T-helper 2 cell treated with Interferon-gamma antibody and Interleukin-4, amounts not matched to agents 5 μg/mL and 100 μg/mL, for 36 hours (primary cell): ENCODE measurements at regions not wholly inside any gene's neighbourhood (a gene's known extent, or its start where the extent isn't known, plus 50 kb on each side); places are given as distances from the start of the nearest gene placed in this dataset.

Experiments used
- DNase-seq: peaks from one replicate; pipeline ENCODE4 v3.0.0; 2021; ENCODE audit warnings: low spot score
- H3K27ac Mint-ChIP-seq: one replicate; pipeline ENCODE4 v1.8.0; 2021; ENCODE audit warnings: mild to moderate bottlenecking, mixed read lengths
- H3K27me3 Mint-ChIP-seq: one replicate; pipeline ENCODE4 v1.8.0; 2021; ENCODE audit warnings: low read depth, mixed read lengths
- H3K36me3 Mint-ChIP-seq: one replicate; pipeline ENCODE4 v1.8.0; 2021; ENCODE audit warnings: low read depth, mixed read lengths
- H3K4me1 Mint-ChIP-seq: one replicate; pipeline ENCODE4 v1.8.0; 2021; ENCODE audit warnings: low read depth, mixed read lengths
- H3K4me3 Mint-ChIP-seq: one replicate; pipeline ENCODE4 v1.8.0; 2022; ENCODE audit warnings: mild to moderate bottlenecking, moderate library complexity, mixed read lengths
- H3K9me3 Mint-ChIP-seq: one replicate; pipeline ENCODE4 v1.8.0; 2021; ENCODE audit warnings: mixed read lengths

GRCh38 chr2:128422571-128422970 is 103.9 kb upstream of the HS6ST1 start:
- Mint-ChIP-seq H3K27ac (no peak overlapping the region), H3K27me3 (peaks cover 19% of the 10 kb centered on the region), H3K36me3 (no peaks in the 10 kb centered on the region), H3K9me3 (no peaks in the 10 kb centered on the region), H3K4me1 (no peaks in the 10 kb centered on the region), H3K4me3 (no peak overlapping the region)
- DNase-seq: no peak

- Mint-ChIP-seq H3K9me3 (peaks cover 3% of the 10 kb centered on the region), H3K4me3 (no peak overlapping the region), H3K27me3 (peaks cover 23% of the 10 kb centered on the region), H3K36me3 (peaks cover 2% of the 10 kb centered on the region), H3K27ac (no peak overlapping the region), H3K4me1 (peaks cover 4% of the 10 kb centered on the region)
- no peak for DNase-seq
Measured at GRCh38 chr2:128423788-128424165, 105.1 kb upstream of the HS6ST1 start.

GRCh38 chr2:128424406-128425171 is 105.9 kb upstream of the HS6ST1 start:
- Mint-ChIP-seq H3K4me3 (no peak overlapping the region), H3K27me3 (peaks cover 31% of the 10 kb centered on the region), H3K27ac (no peak overlapping the region), H3K9me3 (peaks cover 11% of the 10 kb centered on the region), H3K4me1 (peaks cover 8% of the 10 kb centered on the region), H3K36me3 (peaks cover 2% of the 10 kb centered on the region)
- no peak for DNase-seq

GRCh38 chr2:128425216-128425615 is 106.5 kb upstream of the HS6ST1 start:
- Mint-ChIP-seq H3K9me3 (peaks cover 18% of the 10 kb centered on the region), H3K4me3 (no peak overlapping the region), H3K4me1 (peaks cover 8% of the 10 kb centered on the region), H3K27me3 (peaks cover 37% of the 10 kb centered on the region), H3K36me3 (peaks cover 5% of the 10 kb centered on the region), H3K27ac (no peak overlapping the region)
- no peak for DNase-seq

GRCh38 chr2:128425731-128426620 is 107.3 kb upstream of the HS6ST1 start:
- no peak for DNase-seq
- Mint-ChIP-seq H3K36me3 (peaks cover 5% of the 10 kb centered on the region), H3K27me3 (peaks cover 43% of the 10 kb centered on the region), H3K4me3 (no peak overlapping the region), H3K27ac (no peak overlapping the region), H3K9me3 (peaks cover 22% of the 10 kb centered on the region), H3K4me1 (peaks cover 8% of the 10 kb centered on the region)

GRCh38 chr2:128427413-128427755 is 108.7 kb upstream of the HS6ST1 start:
- Mint-ChIP-seq H3K9me3 (peaks cover 22% of the 10 kb centered on the region), H3K36me3 (peaks cover 5% of the 10 kb centered on the region), H3K4me1 (peaks cover 10% of the 10 kb centered on the region), H3K4me3 (no peak overlapping the region), H3K27ac (no peak overlapping the region), H3K27me3 (peaks cover 47% of the 10 kb centered on the region)
- no peak for DNase-seq

GRCh38 chr2:128428415-128428814 is 109.7 kb upstream of the HS6ST1 start:
- H3K36me3 Mint-ChIP-seq: peaks cover 5% of the 10 kb centered on the region
- peaks cover 22% of the 10 kb centered on the region for H3K9me3 Mint-ChIP-seq
- no peak overlapping the region for H3K27ac Mint-ChIP-seq
- H3K27me3 Mint-ChIP-seq: peaks cover 45% of the 10 kb centered on the region
- no peak for DNase-seq
- peak overlapping the region; percentile 7 for H3K4me3 Mint-ChIP-seq
- H3K4me1 Mint-ChIP-seq: peaks cover 10% of the 10 kb centered on the region

- Mint-ChIP-seq H3K4me3 (no peak overlapping the region), H3K4me1 (peaks cover 26% of the 10 kb centered on the region), H3K27me3 (peaks cover 50% of the 10 kb centered on the region), H3K27ac (no peak overlapping the region), H3K9me3 (peaks cover 22% of the 10 kb centered on the region), H3K36me3 (peaks cover 5% of the 10 kb centered on the region)
- no peak for DNase-seq
Measured at GRCh38 chr2:128432423-128432822, 113.8 kb upstream of the HS6ST1 start.

GRCh38 chr2:128433911-128434550 is 115.4 kb upstream of the HS6ST1 start:
- Mint-ChIP-seq H3K27me3 (peaks cover 44% of the 10 kb centered on the region), H3K4me3 (no peak overlapping the region), H3K36me3 (peaks cover 3% of the 10 kb centered on the region), H3K4me1 (peaks cover 22% of the 10 kb centered on the region), H3K9me3 (peaks cover 16% of the 10 kb centered on the region), H3K27ac (no peak overlapping the region)
- no peak for DNase-seq

- no peak overlapping the region for H3K27ac Mint-ChIP-seq
- no peak overlapping the region for H3K4me3 Mint-ChIP-seq
- peaks cover 28% of the 10 kb centered on the region for H3K27me3 Mint-ChIP-seq
- H3K4me1 Mint-ChIP-seq: peaks cover 20% of the 10 kb centered on the region
- no peaks in the 10 kb centered on the region for H3K36me3 Mint-ChIP-seq
- DNase-seq: no peak
- no peaks in the 10 kb centered on the region for H3K9me3 Mint-ChIP-seq
Measured at GRCh38 chr2:128435576-128436478, 117.2 kb upstream of the HS6ST1 start.

GRCh38 chr2:128436479-128437203 is 118.0 kb upstream of the HS6ST1 start:
- H3K27ac Mint-ChIP-seq: peak overlapping the region; percentile 74
- no peaks in the 10 kb centered on the region for H3K36me3 Mint-ChIP-seq
- peak overlapping the region; percentile 42 for H3K4me3 Mint-ChIP-seq
- H3K27me3 Mint-ChIP-seq: peaks cover 22% of the 10 kb centered on the region
- no peak for DNase-seq
- no peaks in the 10 kb centered on the region for H3K9me3 Mint-ChIP-seq
- peaks cover 20% of the 10 kb centered on the region for H3K4me1 Mint-ChIP-seq

GRCh38 chr2:128437204-128437565 is 118.5 kb upstream of the HS6ST1 start:
- H3K4me3 Mint-ChIP-seq: peak overlapping the region; percentile 36
- no peak for DNase-seq
- no peaks in the 10 kb centered on the region for H3K36me3 Mint-ChIP-seq
- peaks cover 21% of the 10 kb centered on the region for H3K4me1 Mint-ChIP-seq
- H3K27me3 Mint-ChIP-seq: peaks cover 19% of the 10 kb centered on the region
- H3K9me3 Mint-ChIP-seq: no peaks in the 10 kb centered on the region
- H3K27ac Mint-ChIP-seq: peak overlapping the region; percentile 26

- peaks cover 26% of the 10 kb centered on the region for H3K4me1 Mint-ChIP-seq
- no peak overlapping the region for H3K27ac Mint-ChIP-seq
- DNase-seq: no peak
- no peak overlapping the region for H3K4me3 Mint-ChIP-seq
- no peaks in the 10 kb centered on the region for H3K9me3 Mint-ChIP-seq
- H3K36me3 Mint-ChIP-seq: no peaks in the 10 kb centered on the region
- peaks cover 14% of the 10 kb centered on the region for H3K27me3 Mint-ChIP-seq
Measured at GRCh38 chr2:128438091-128438490, 119.4 kb upstream of the HS6ST1 start.
